Mammary epithelial cell (primary cell): ENCODE measurements at regions not wholly inside any gene's neighbourhood (a gene's known extent, or its start where the extent isn't known, plus 50 kb on each side); places are given as distances from the start of the nearest gene placed in this dataset.

Experiments used
- CTCF ChIP-seq, 2 donors: IDR thresholded peaks in 1 of 2; conservative IDR thresholded peaks in 1 of 2; 2 replicates each; pipeline ENCODE4 v1.5.1; 2011 to 2012; ENCODE audit warnings: inconsistent platforms in 2 of 2, low read length in 2 of 2, mild to moderate bottlenecking in 2 of 2, control low read depth in 1 of 2, low read depth in 1 of 2; ENCODE audit not compliant: insufficient read depth in 1 of 2; ENCODE audit errors: extremely low read depth in 1 of 2
- EZH2 ChIP-seq: IDR thresholded peaks from 2 replicates; pipeline ENCODE4 v1.6.1; 2012; ENCODE audit warnings: low read length, inconsistent platforms, borderline replicate concordance

- TF ChIP-seq CTCF (conservative IDR thresholded peaks at IDR 0.05 in 1 of 2, IDR thresholded peaks at IDR 0.05 in 1 of 2; ENCODE audit: extremely low read depth in 1 of 2, insufficient read depth in 1 of 2, low read depth in 1 of 2, low read length in 2 of 2): no peak
- TF ChIP-seq EZH2: no peak
These were observed 1409.1 kb downstream of the CDH11 start for GRCh38 chr16:63712725-63713124.
